ENCODE measurements at regions not wholly inside any gene's neighbourhood (a gene's known extent, or its start where the extent isn't known, plus 50 kb on each side); places are given as distances from the start of the nearest gene placed in this dataset.

DNA sequence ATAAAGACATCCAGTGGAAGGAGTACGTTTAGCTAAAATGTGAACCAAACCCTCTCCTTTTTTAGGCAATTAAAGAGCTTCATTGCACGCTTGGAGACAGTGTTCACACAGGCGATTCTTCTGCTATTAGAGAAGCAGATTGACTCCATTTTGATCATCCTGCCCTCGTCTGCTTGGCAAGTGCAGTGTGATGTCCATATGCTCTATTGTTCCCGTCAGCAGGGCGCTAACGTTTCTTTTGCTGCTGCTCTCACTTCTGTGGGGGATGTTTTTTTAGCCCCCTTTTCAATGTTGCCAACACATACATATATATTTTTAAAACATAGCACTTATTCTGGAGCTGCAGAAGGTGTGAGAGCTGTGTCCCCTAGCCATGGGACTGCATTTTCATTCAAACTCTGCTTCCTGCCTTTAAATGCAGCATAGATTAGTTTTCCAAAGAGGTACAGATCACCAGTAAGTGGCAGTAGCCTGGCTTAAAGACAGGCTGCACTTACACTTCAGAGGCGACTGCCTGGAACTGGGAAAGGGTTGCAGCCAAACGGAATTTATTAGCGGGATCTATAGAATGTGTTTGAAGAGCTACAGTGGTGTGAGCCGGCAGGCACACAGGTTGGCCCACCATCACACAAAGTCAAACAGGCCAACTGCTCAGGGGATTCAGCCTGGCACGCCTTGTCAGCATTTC is 292.6 kb upstream of the DPH6 start:
- Histone ChIP-seq H3K36me3 (no peaks in the 10 kb centered on the region), H3K4me3 (no peak overlapping the region), H3K4me1 (peaks cover 8 to 24% (median 15%) of the 10 kb centered on the region in 4 donors), H3K9me3 (no peaks in the 10 kb centered on the region), H3K27me3 (no peaks in the 10 kb centered on the region), H3K27ac (replicated peaks in 1 of 4) (no peak overlapping the region)
- WGBS = 92% methylated on average over 12 of the region's 12 CpGs
- intact Hi-C loops (cut with DNase I) = no loop called here
- TF ChIP-seq EP300 (IDR thresholded peaks at IDR 0.05) (no peak), POLR2AphosphoS5 (IDR thresholded peaks at IDR 0.05) (no peak), POLR2A (IDR thresholded peaks at IDR 0.05; ENCODE audit: low read depth) (no peak)
- TF ChIP-seq, protein P1, sequence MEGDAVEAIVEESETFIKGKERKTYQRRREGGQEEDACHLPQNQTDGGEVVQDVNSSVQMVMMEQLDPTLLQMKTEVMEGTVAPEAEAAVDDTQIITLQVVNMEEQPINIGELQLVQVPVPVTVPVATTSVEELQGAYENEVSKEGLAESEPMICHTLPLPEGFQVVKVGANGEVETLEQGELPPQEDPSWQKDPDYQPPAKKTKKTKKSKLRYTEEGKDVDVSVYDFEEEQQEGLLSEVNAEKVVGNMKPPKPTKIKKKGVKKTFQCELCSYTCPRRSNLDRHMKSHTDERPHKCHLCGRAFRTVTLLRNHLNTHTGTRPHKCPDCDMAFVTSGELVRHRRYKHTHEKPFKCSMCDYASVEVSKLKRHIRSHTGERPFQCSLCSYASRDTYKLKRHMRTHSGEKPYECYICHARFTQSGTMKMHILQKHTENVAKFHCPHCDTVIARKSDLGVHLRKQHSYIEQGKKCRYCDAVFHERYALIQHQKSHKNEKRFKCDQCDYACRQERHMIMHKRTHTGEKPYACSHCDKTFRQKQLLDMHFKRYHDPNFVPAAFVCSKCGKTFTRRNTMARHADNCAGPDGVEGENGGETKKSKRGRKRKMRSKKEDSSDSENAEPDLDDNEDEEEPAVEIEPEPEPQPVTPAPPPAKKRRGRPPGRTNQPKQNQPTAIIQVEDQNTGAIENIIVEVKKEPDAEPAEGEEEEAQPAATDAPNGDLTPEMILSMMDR (IDR thresholded peaks at IDR 0.05) = no peak
- no peak for DNase-seq (ENCODE audit: extremely low spot score)

DNA sequence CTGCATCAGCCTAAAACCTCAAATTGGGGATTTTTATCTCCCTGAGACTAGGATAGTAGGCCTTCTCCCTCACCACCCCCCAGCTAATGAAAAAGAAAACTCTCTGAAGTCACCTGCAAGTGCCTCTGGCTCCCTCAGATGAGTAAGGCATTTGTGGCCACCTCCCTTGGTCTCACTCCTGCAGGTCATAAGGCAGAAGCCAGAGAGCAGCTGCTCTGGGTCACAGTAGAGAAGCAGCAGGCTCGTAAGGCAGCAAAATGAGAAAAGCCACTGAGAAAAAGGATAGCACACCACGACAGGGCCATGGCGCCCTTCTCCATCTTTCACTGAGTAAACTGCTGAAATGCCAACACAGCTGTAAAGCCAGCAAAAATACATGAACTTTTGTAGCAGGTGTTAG is 296.7 kb upstream of the DPH6 start:
- Histone ChIP-seq H3K4me3 (no peak overlapping the region), H3K4me1 (peaks cover 0 to 12% (median 0%) of the 10 kb centered on the region in 4 donors), H3K27ac (replicated peaks in 1 of 4) (no peak overlapping the region), H3K36me3 (no peaks in the 10 kb centered on the region), H3K27me3 (no peaks in the 10 kb centered on the region), H3K9me3 (no peaks in the 10 kb centered on the region)
- no peak for TF ChIP-seq POLR2AphosphoS5 (IDR thresholded peaks at IDR 0.05)
- TF ChIP-seq, protein P1 (IDR thresholded peaks at IDR 0.05) = no peak
- no peak for TF ChIP-seq POLR2A (IDR thresholded peaks at IDR 0.05; ENCODE audit: low read depth)
- TF ChIP-seq EP300 (IDR thresholded peaks at IDR 0.05) = no peak
- intact Hi-C loops (cut with DNase I) = no loop called here
- DNase-seq (ENCODE audit: extremely low spot score) = no peak
- WGBS = 88% methylated on average over 3 of the region's 3 CpGs

DNA sequence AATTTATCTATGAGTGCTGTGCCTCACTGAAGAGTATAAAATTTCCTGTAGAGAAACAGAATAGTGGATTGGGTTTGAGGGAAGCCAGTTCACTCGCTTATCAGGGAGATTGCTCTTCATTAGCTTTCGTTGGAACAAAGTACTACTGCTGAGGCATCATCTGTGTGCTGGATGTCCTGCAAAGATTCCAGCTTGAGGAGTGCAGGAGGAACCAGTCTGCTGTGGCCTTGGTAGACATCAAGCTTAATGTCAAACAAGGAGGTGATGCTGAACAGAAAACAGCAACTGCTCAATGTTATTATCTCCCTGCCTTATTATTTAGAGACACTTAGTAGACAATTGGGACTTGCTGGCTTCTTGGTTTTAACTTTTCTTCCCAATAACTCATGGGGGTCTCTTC is 297.5 kb upstream of the DPH6 start:
- intact Hi-C loops (cut with DNase I) = no loop called here

DNA sequence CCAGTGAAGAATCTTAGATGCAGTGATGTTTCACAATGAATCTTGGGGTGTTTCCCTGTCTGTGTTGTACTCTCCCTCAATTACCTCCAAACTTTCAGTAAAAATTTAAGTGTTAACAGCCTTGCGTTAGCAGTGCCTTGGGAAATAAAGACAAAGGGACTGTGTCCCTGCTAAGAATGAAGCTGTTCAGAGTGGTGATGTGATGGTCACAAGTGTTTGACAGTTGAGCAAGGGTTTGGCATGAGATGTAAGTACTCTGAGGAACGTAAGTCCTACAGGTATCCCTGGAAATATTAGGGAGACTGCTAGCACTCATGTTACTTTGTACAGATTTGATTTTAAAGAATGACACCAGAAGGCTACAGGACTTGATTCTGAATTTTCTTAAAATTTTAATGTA is 304.3 kb upstream of the DPH6 start:
- Histone ChIP-seq H3K27ac (replicated peaks in 1 of 4) (no peak overlapping the region), H3K9me3 (no peaks in the 10 kb centered on the region), H3K36me3 (no peaks in the 10 kb centered on the region), H3K27me3 (no peaks in the 10 kb centered on the region), H3K4me1 (no peaks in the 10 kb centered on the region), H3K4me3 (no peak overlapping the region)
- DNase-seq (ENCODE audit: extremely low spot score) = no peak
- WGBS = 85% methylated on average over 2 of the region's 2 CpGs
- intact Hi-C loops (cut with DNase I) = no loop called here
- TF ChIP-seq EP300 (IDR thresholded peaks at IDR 0.05) (no peak), POLR2AphosphoS5 (IDR thresholded peaks at IDR 0.05) (no peak), POLR2A (IDR thresholded peaks at IDR 0.05; ENCODE audit: low read depth) (no peak)
- TF ChIP-seq, protein P1 (IDR thresholded peaks at IDR 0.05) = no peak

More for the DNA sequence above, 297.5 kb upstream of the DPH6 start:
- Histone ChIP-seq H3K36me3 (no peaks in the 10 kb centered on the region), H3K27ac (replicated peaks in 1 of 4) (no peak overlapping the region), H3K27me3 (no peaks in the 10 kb centered on the region), H3K4me1 (peaks cover 0 to 12% (median 0%) of the 10 kb centered on the region in 4 donors), H3K9me3 (no peaks in the 10 kb centered on the region), H3K4me3 (no peak overlapping the region)
- DNase-seq (ENCODE audit: extremely low spot score) = no peak
- no peak for TF ChIP-seq POLR2AphosphoS5 (IDR thresholded peaks at IDR 0.05)
- no peak for TF ChIP-seq POLR2A (IDR thresholded peaks at IDR 0.05; ENCODE audit: low read depth)
- no peak for TF ChIP-seq EP300 (IDR thresholded peaks at IDR 0.05)
- TF ChIP-seq, protein P1 (IDR thresholded peaks at IDR 0.05) = no peak
- WGBS = 56% methylated on average over 2 of the region's 2 CpGs

DNA sequence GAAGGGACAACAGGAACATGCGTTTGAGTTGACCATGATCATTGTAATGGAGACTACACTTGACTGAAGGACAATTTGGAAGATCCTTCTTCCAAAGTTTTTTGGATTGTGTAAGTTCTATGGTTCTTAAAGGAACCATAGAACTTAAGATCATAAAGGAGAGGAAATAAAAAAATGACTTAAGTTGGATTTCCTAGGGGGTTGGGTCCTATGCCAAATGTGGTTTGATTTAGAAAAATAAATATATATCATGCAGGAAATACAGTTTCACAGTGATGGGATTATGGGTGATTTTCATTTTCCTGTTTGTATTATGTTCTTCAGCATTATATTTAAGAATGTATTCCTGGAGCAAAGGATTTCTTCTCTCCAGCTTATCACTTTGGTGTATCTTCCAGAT is 305.5 kb upstream of the DPH6 start:
- intact Hi-C loops (cut with DNase I) = no loop called here
- no peak for DNase-seq (ENCODE audit: extremely low spot score)
- no peaks in the 10 kb centered on the region for H3K27me3 ChIP-seq
- H3K4me1 ChIP-seq = no peaks in the 10 kb centered on the region
- 88% methylated on average over 1 of the region's 1 CpG for WGBS
- TF ChIP-seq, protein P1 (IDR thresholded peaks at IDR 0.05) = no peak
- no peak for TF ChIP-seq POLR2A (IDR thresholded peaks at IDR 0.05; ENCODE audit: low read depth)
- H3K9me3 ChIP-seq = no peaks in the 10 kb centered on the region
- H3K36me3 ChIP-seq = no peaks in the 10 kb centered on the region
- no peak overlapping the region for H3K4me3 ChIP-seq
- H3K27ac ChIP-seq (replicated peaks in 1 of 4) = no peak overlapping the region

Data from esophagus muscularis mucosa (tissue), 4 donors.